ENCODE measurements at regions not wholly inside any gene's neighbourhood (a gene's known extent, or its start where the extent isn't known, plus 50 kb on each side); places are given as distances from the start of the nearest gene placed in this dataset.
"Not testable (repeated sequence)": the region's sequence is repeated elsewhere in the genome, so short reads cannot be mapped to it uniquely, and the experiment has no call there.

- Mint-ChIP-seq H3K36me3 (ENCODE audit: low read depth) (no peaks in the 10 kb centered on the region), H3K27me3 (no peaks in the 10 kb centered on the region), H3K9me3 (ENCODE audit: low read depth) (no peaks in the 10 kb centered on the region), H3K4me1 (no peaks in the 10 kb centered on the region), H3K4me3 (no peak overlapping the region), H3K27ac (no peak overlapping the region)
- intact Hi-C loops (cut with DNase I, micrococcal nuclease) = no loop called here
- ATAC-seq (no peak), DNase-seq (no peak)
- ChIA-PET CTCF (interaction anchor here (0.6 kb wide), 1 partner anchor 846 kb away, joined by 4 read pairs; no protein-coding TSS in a partner anchor), POLR2A (no interaction called here)
These were observed 204.4 kb upstream of the ANO5 start for GRCh38 chr11:21988477-21988876.

GRCh38 chr11:22001803-22002202 lies 191.1 kb upstream of the ANO5 start:
- H3K4me3 Mint-ChIP-seq; H3K9me3 Mint-ChIP-seq (ENCODE audit: low read depth); intact Hi-C loops (cut with DNase I, micrococcal nuclease); DNase-seq; H3K27me3 Mint-ChIP-seq; ATAC-seq; H3K4me1 Mint-ChIP-seq; H3K36me3 Mint-ChIP-seq (ENCODE audit: low read depth); H3K27ac Mint-ChIP-seq; CTCF ChIA-PET; POLR2A ChIA-PET: not testable (repeated sequence)

GRCh38 chr11:22006901-22007300 lies 186.0 kb upstream of the ANO5 start:
- H3K4me3 Mint-ChIP-seq = no peak overlapping the region
- ChIA-PET CTCF (no interaction called here), POLR2A (no interaction called here)
- ATAC-seq = no peak
- intact Hi-C loops (cut with DNase I, micrococcal nuclease) = no loop called here
- peaks cover 5% of the 10 kb centered on the region for H3K9me3 Mint-ChIP-seq (ENCODE audit: low read depth)
- H3K27me3 Mint-ChIP-seq = no peaks in the 10 kb centered on the region
- H3K27ac Mint-ChIP-seq = no peak overlapping the region
- DNase-seq = no peak
- no peaks in the 10 kb centered on the region for H3K4me1 Mint-ChIP-seq
- H3K36me3 Mint-ChIP-seq (ENCODE audit: low read depth) = no peaks in the 10 kb centered on the region

- no peaks in the 10 kb centered on the region for H3K4me1 Mint-ChIP-seq
- POLR2A ChIA-PET = no interaction called here
- H3K36me3 Mint-ChIP-seq (ENCODE audit: low read depth) = no peaks in the 10 kb centered on the region
- no peak overlapping the region for H3K4me3 Mint-ChIP-seq
- peaks cover 6% of the 10 kb centered on the region for H3K9me3 Mint-ChIP-seq (ENCODE audit: low read depth)
- ATAC-seq = no peak
- H3K27ac Mint-ChIP-seq = no peak overlapping the region
- intact Hi-C loops (cut with DNase I, micrococcal nuclease) = no loop called here
- CTCF ChIA-PET = no interaction called here
- H3K27me3 Mint-ChIP-seq = no peaks in the 10 kb centered on the region
- no peak for DNase-seq
These were observed 161.1 kb upstream of the ANO5 start for GRCh38 chr11:22031791-22032190.

- Mint-ChIP-seq H3K27me3 (no peaks in the 10 kb centered on the region), H3K36me3 (ENCODE audit: low read depth) (no peaks in the 10 kb centered on the region), H3K4me1 (no peaks in the 10 kb centered on the region), H3K4me3 (no peak overlapping the region), H3K9me3 (ENCODE audit: low read depth) (no peaks in the 10 kb centered on the region), H3K27ac (no peak overlapping the region)
- DNase-seq (no peak), ATAC-seq (no peak)
- POLR2A ChIA-PET = no interaction called here
- CTCF ChIA-PET = no interaction called here
- intact Hi-C loops (cut with DNase I, micrococcal nuclease) = no loop called here
These were observed 155.4 kb upstream of the ANO5 start for GRCh38 chr11:22037505-22037904.

GRCh38 chr11:22041039-22041438 lies 151.8 kb upstream of the ANO5 start:
- ChIA-PET CTCF (no interaction called here), POLR2A (no interaction called here)
- H3K4me1 Mint-ChIP-seq = no peaks in the 10 kb centered on the region
- no peak overlapping the region for H3K27ac Mint-ChIP-seq
- no peaks in the 10 kb centered on the region for H3K27me3 Mint-ChIP-seq
- DNase-seq (no peak), ATAC-seq (no peak)
- H3K9me3 Mint-ChIP-seq (ENCODE audit: low read depth) = peaks cover 1% of the 10 kb centered on the region
- H3K36me3 Mint-ChIP-seq (ENCODE audit: low read depth) = no peaks in the 10 kb centered on the region
- no peak overlapping the region for H3K4me3 Mint-ChIP-seq
- intact Hi-C loops (cut with DNase I, micrococcal nuclease) = no loop called here

- H3K4me3 Mint-ChIP-seq = no peak overlapping the region
- peaks cover 4% of the 10 kb centered on the region for H3K9me3 Mint-ChIP-seq (ENCODE audit: low read depth)
- intact Hi-C loops (cut with DNase I, micrococcal nuclease) = no loop called here
- H3K4me1 Mint-ChIP-seq = no peaks in the 10 kb centered on the region
- H3K27ac Mint-ChIP-seq = no peak overlapping the region
- ATAC-seq (no peak), DNase-seq (no peak)
- H3K36me3 Mint-ChIP-seq (ENCODE audit: low read depth) = no peaks in the 10 kb centered on the region
- POLR2A ChIA-PET = no interaction called here
- CTCF ChIA-PET = no interaction called here
- no peaks in the 10 kb centered on the region for H3K27me3 Mint-ChIP-seq
These were observed 150.8 kb upstream of the ANO5 start for GRCh38 chr11:22042081-22042480.

GRCh38 chr11:22044126-22044525 lies 148.8 kb upstream of the ANO5 start:
- no peak overlapping the region for H3K4me3 Mint-ChIP-seq
- H3K9me3 Mint-ChIP-seq (ENCODE audit: low read depth) = peaks cover 4% of the 10 kb centered on the region

GRCh38 chr11:22049276-22049675 lies 143.6 kb upstream of the ANO5 start:
- Mint-ChIP-seq H3K27me3 (no peaks in the 10 kb centered on the region), H3K4me1 (no peaks in the 10 kb centered on the region), H3K36me3 (ENCODE audit: low read depth) (no peaks in the 10 kb centered on the region), H3K9me3 (ENCODE audit: low read depth) (peaks cover 15% of the 10 kb centered on the region), H3K27ac (no peak overlapping the region), H3K4me3 (no peak overlapping the region)
- no peak for DNase-seq
- no peak for ATAC-seq
- POLR2A ChIA-PET = no interaction called here
- intact Hi-C loops (cut with DNase I, micrococcal nuclease) = no loop called here
- CTCF ChIA-PET = no interaction called here

More at GRCh38 chr11:22044126-22044525, 148.8 kb upstream of the ANO5 start:
- DNase-seq (no peak), ATAC-seq (no peak)
- no peaks in the 10 kb centered on the region for H3K36me3 Mint-ChIP-seq (ENCODE audit: low read depth)
- no peaks in the 10 kb centered on the region for H3K27me3 Mint-ChIP-seq
- no peaks in the 10 kb centered on the region for H3K4me1 Mint-ChIP-seq
- ChIA-PET CTCF (no interaction called here), POLR2A (no interaction called here)
- H3K27ac Mint-ChIP-seq = no peak overlapping the region
- intact Hi-C loops (cut with DNase I, micrococcal nuclease) = no loop called here

GRCh38 chr11:22065472-22065871 lies 127.4 kb upstream of the ANO5 start:
- H3K36me3 Mint-ChIP-seq (ENCODE audit: low read depth) = no peaks in the 10 kb centered on the region
- H3K4me1 Mint-ChIP-seq = no peaks in the 10 kb centered on the region
- ChIA-PET CTCF (no interaction called here), POLR2A (no interaction called here)
- intact Hi-C loops (cut with DNase I, micrococcal nuclease) = no loop called here
- ATAC-seq (no peak), DNase-seq (no peak)
- H3K27me3 Mint-ChIP-seq = no peaks in the 10 kb centered on the region
- H3K27ac Mint-ChIP-seq = no peak overlapping the region
- no peak overlapping the region for H3K4me3 Mint-ChIP-seq
- H3K9me3 Mint-ChIP-seq (ENCODE audit: low read depth) = peaks cover 8% of the 10 kb centered on the region

- ChIA-PET POLR2A (no interaction called here), CTCF (no interaction called here)
- no peaks in the 10 kb centered on the region for H3K4me1 Mint-ChIP-seq
- no peak overlapping the region for H3K4me3 Mint-ChIP-seq
- ATAC-seq = no peak
- no peak for DNase-seq
- H3K27me3 Mint-ChIP-seq = no peaks in the 10 kb centered on the region
- H3K9me3 Mint-ChIP-seq (ENCODE audit: low read depth) = peaks cover 11% of the 10 kb centered on the region
- no peak overlapping the region for H3K27ac Mint-ChIP-seq
- H3K36me3 Mint-ChIP-seq (ENCODE audit: low read depth) = no peaks in the 10 kb centered on the region
- intact Hi-C loops (cut with DNase I, micrococcal nuclease) = no loop called here
These were observed 123.0 kb upstream of the ANO5 start for GRCh38 chr11:22069844-22070243.

GRCh38 chr11:22076271-22076930 lies 116.5 kb upstream of the ANO5 start:
- intact Hi-C loops (cut with DNase I, micrococcal nuclease) = no loop called here
- H3K27ac Mint-ChIP-seq = no peak overlapping the region

GRCh38 chr11:22078063-22078462 lies 114.8 kb upstream of the ANO5 start:
- intact Hi-C loops (cut with DNase I, micrococcal nuclease) = no loop called here
- Mint-ChIP-seq H3K36me3 (ENCODE audit: low read depth) (no peaks in the 10 kb centered on the region), H3K4me3 (no peak overlapping the region), H3K27me3 (no peaks in the 10 kb centered on the region), H3K4me1 (no peaks in the 10 kb centered on the region), H3K27ac (no peak overlapping the region), H3K9me3 (ENCODE audit: low read depth) (peaks cover 5% of the 10 kb centered on the region)
- ATAC-seq (no peak), DNase-seq (no peak)
- ChIA-PET POLR2A (no interaction called here), CTCF (no interaction called here)

More at GRCh38 chr11:22076271-22076930, 116.5 kb upstream of the ANO5 start:
- H3K36me3 Mint-ChIP-seq (ENCODE audit: low read depth) = no peaks in the 10 kb centered on the region
- H3K27me3 Mint-ChIP-seq = no peaks in the 10 kb centered on the region
- no peaks in the 10 kb centered on the region for H3K4me1 Mint-ChIP-seq
- ChIA-PET POLR2A (no interaction called here), CTCF (no interaction called here)
- no peak overlapping the region for H3K4me3 Mint-ChIP-seq
- ATAC-seq (no peak), DNase-seq (no peak)
- peaks cover 5% of the 10 kb centered on the region for H3K9me3 Mint-ChIP-seq (ENCODE audit: low read depth)

Measured in activated CD4-positive, alpha-beta T cell treated with anti-CD3 and anti-CD28 coated beads for 36 hours (primary cell).